Adrenal gland (tissue), 5 donors: ENCODE measurements at regions not wholly inside any gene's neighbourhood (a gene's known extent, or its start where the extent isn't known, plus 50 kb on each side); places are given as distances from the start of the nearest gene placed in this dataset.

ENCODE experiments used
- POLR2A ChIP-seq, 2 donors: fragments of 450-650 bp; IDR thresholded peaks; one replicate each; pipeline ENCODE4 v1.6.1; 2017; ENCODE audit warnings: antibody characterized with exemption in 2 of 2, mild to moderate bottlenecking in 2 of 2, moderate library complexity in 1 of 2
- TF ChIP-seq, protein P1 (sequence below), 6 experiments: fragments of 450-650 bp in 4 of 6; fragments of 200-600 bp in 2 of 6; sonication (generic) in 1 of 6; IDR thresholded peaks; 1 replicate in 5 of 6; 2 replicates in 1 of 6; pipeline versions ENCODE4 v1.5.1 to v1.8.0; 2016 to 2021; ENCODE audit warnings: antibody characterized with exemption in 6 of 6, mild to moderate bottlenecking in 2 of 6, moderate library complexity in 1 of 6
- donor health status: DM: no; HTN: no; CAD: no.

DNA sequence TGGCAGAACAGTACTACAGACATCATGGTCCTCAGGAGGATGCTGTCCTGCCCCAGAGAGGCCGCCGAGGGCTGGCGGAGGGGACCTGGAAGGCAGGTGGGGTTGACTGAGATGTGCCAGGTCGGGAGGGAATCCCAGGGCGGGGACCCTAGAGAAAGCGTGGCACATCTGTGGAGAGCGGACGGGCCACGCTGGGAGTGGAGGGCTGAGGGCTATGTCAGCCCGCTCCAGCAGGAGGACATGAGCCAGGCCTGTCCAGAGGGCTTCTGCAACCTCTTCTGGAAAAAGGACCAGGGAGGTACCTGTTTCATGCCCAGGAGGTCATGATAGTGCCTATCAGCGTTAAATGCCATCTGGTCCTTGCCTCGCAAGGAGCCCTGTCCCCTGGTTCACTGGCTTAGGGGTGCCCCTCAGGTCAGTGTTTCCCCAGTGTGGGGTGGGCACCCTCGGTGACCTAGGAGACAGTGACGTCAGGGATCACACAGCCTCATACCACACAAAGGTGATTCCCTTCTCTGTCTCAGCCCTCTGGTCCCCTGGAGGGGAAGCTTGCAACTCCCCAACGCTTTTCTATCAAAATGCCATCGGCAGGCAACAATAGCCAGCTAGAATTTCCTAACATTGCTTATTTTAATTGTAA, 103.6 kb upstream of the IER5L start:
- TF ChIP-seq, protein P1, sequence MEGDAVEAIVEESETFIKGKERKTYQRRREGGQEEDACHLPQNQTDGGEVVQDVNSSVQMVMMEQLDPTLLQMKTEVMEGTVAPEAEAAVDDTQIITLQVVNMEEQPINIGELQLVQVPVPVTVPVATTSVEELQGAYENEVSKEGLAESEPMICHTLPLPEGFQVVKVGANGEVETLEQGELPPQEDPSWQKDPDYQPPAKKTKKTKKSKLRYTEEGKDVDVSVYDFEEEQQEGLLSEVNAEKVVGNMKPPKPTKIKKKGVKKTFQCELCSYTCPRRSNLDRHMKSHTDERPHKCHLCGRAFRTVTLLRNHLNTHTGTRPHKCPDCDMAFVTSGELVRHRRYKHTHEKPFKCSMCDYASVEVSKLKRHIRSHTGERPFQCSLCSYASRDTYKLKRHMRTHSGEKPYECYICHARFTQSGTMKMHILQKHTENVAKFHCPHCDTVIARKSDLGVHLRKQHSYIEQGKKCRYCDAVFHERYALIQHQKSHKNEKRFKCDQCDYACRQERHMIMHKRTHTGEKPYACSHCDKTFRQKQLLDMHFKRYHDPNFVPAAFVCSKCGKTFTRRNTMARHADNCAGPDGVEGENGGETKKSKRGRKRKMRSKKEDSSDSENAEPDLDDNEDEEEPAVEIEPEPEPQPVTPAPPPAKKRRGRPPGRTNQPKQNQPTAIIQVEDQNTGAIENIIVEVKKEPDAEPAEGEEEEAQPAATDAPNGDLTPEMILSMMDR (IDR thresholded peaks at IDR 0.05), result no peak
- TF ChIP-seq POLR2A (IDR thresholded peaks at IDR 0.05), result no peak
